ENCODE measurements at regions not wholly inside any gene's neighbourhood (a gene's known extent, or its start where the extent isn't known, plus 50 kb on each side); places are given as distances from the start of the nearest gene placed in this dataset.

DNA sequence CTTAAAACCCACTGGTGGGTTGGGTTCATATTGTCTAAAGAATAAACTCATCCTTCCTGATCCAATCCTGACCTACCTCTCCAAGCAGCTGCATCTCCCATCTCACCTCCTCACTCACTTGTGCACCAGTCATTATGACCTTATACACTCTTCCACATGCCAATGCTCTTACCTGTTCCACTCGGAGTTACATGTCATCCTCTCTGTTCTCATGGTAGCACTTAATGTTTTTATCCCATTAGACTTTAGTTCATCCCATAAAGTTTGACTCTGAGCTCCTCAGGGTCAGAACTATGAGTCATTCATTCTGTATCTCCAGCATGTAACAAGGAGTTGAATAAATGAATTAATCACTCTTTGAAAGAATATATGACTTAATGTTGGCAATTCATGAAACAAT lies 330.2 kb downstream of the KLF12 start:
- no peaks in the 10 kb centered on the region for H3K36me3 ChIP-seq
- TF ChIP-seq POLR2A (IDR thresholded peaks at IDR 0.05): no peak
- TF ChIP-seq EP300 (IDR thresholded peaks at IDR 0.05): no peak
- TF ChIP-seq, protein P1, sequence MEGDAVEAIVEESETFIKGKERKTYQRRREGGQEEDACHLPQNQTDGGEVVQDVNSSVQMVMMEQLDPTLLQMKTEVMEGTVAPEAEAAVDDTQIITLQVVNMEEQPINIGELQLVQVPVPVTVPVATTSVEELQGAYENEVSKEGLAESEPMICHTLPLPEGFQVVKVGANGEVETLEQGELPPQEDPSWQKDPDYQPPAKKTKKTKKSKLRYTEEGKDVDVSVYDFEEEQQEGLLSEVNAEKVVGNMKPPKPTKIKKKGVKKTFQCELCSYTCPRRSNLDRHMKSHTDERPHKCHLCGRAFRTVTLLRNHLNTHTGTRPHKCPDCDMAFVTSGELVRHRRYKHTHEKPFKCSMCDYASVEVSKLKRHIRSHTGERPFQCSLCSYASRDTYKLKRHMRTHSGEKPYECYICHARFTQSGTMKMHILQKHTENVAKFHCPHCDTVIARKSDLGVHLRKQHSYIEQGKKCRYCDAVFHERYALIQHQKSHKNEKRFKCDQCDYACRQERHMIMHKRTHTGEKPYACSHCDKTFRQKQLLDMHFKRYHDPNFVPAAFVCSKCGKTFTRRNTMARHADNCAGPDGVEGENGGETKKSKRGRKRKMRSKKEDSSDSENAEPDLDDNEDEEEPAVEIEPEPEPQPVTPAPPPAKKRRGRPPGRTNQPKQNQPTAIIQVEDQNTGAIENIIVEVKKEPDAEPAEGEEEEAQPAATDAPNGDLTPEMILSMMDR (IDR thresholded peaks at IDR 0.05): no peak
- no peak overlapping the region for H3K27ac ChIP-seq
- peaks cover 0 to 32% (median 0%) of the 10 kb centered on the region in 4 donors for H3K4me1 ChIP-seq
- no peak overlapping the region for H3K4me3 ChIP-seq
- no peak for DNase-seq (ENCODE audit: low spot score in 2 of 2)
- 68 to 84% methylated on average over 1 of the region's 1 CpG for WGBS, 2 donors
- no peaks in the 10 kb centered on the region for H3K27me3 ChIP-seq
- no peaks in the 10 kb centered on the region for H3K9me3 ChIP-seq

DNA sequence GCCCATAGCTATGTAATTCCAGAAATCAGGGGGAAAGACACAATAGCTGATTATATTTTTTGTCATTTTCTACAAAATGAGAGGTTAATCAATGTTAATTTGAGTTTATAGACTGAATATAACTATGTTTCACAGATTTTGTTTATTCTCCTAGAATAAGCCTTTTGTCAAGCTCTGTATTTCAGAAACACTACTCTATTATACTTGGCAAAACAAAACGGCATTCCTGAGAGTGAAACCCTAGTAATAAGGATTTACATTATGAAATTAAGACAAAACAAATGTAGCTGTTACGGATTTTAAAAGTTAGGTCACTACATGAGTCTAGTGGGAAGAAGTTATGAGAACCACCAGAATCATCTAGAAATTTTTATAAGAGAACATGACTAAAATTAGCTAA lies 334.2 kb downstream of the KLF12 start:
- Histone ChIP-seq H3K36me3 (no peaks in the 10 kb centered on the region), H3K27me3 (no peaks in the 10 kb centered on the region), H3K4me3 (no peak overlapping the region), H3K4me1 (peaks cover 0 to 22% (median 0%) of the 10 kb centered on the region in 4 donors), H3K27ac (peak overlapping the region in 1 of 4 donors; percentile 37), H3K9me3 (no peaks in the 10 kb centered on the region)
- 35 to 38% methylated on average over 2 of the region's 2 CpGs for WGBS, 2 donors
- no peak for DNase-seq (ENCODE audit: low spot score in 2 of 2)
- TF ChIP-seq, protein P1 (IDR thresholded peaks at IDR 0.05): no peak
- TF ChIP-seq EP300 (IDR thresholded peaks at IDR 0.05): no peak
- TF ChIP-seq POLR2A (IDR thresholded peaks at IDR 0.05): no peak

DNA sequence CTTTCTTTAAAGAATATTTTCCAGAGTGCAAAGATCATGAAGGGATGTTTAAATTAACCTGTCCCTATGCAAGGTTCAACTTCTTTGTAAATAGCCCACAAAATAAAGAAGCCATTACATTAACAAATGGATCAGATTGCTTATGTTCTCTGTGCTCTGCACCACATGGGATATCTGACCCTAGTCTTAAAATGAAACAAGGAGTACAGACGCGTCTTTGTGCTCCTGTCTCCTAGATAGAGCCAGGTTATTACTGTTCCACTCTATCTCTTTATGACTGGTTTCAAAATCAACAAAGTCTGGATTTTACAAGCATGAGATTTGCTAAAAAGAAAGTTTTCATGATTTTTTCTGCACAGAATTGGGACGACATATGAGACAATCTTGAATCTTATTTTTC lies 339.4 kb downstream of the KLF12 start:
- no peak overlapping the region for H3K4me3 ChIP-seq
- DNase-seq (ENCODE audit: low spot score in 2 of 2): no peak
- peaks cover 0 to 4% (median 0%) of the 10 kb centered on the region in 4 donors for H3K4me1 ChIP-seq
- H3K27ac ChIP-seq: no peak overlapping the region
- no peaks in the 10 kb centered on the region for H3K27me3 ChIP-seq
- no peaks in the 10 kb centered on the region for H3K36me3 ChIP-seq
- TF ChIP-seq POLR2A (IDR thresholded peaks at IDR 0.05) (no peak), EP300 (IDR thresholded peaks at IDR 0.05) (no peak)
- TF ChIP-seq, protein P1 (IDR thresholded peaks at IDR 0.05): no peak
- WGBS, 2 donors: 82 to 86% methylated on average over 3 of the region's 3 CpGs
- H3K9me3 ChIP-seq: no peaks in the 10 kb centered on the region

DNA sequence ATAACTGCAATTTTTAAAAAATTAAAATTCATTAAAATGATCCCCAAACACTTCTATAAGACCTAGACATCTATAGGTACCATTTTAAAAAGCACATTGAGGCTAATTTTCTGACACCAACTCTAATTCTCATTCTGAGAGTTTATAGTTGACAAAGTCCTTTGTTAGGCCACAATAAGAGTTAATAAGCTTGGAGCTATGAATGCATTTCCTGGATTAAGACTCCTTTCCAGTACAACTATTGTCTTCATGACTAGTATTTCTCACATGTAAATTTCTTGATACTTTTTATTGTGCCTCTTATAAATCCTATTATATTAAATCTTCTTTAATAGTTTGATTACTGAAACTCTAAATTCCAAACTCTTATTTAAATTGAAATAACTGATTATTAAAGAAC lies 340.8 kb downstream of the KLF12 start:
- no peak for DNase-seq (ENCODE audit: low spot score in 2 of 2)
- TF ChIP-seq POLR2A (IDR thresholded peaks at IDR 0.05) (no peak), EP300 (IDR thresholded peaks at IDR 0.05) (no peak)
- TF ChIP-seq, protein P1 (IDR thresholded peaks at IDR 0.05): no peak
- H3K27ac ChIP-seq: no peak overlapping the region

DNA sequence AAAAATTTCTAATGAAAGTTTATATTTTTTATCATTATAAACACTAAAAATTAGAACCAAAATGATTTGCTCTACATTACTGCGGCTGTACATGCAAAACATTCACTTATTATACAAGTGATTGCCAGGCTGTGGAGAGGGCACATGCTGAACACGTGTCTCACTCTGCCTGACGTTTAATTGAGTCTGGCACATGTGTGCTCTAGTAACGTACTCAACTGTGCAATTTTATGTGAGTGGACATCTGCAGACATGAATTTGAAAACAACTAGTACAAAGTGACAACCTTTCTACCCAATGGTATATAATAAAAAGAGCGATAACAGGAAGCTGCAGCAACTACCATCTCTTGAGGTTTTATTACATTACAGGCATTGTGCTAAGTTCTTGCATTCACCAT lies 341.4 kb downstream of the KLF12 start:
- Histone ChIP-seq H3K4me1 (no peaks in the 10 kb centered on the region), H3K27ac (no peak overlapping the region), H3K27me3 (no peaks in the 10 kb centered on the region), H3K4me3 (no peak overlapping the region), H3K36me3 (no peaks in the 10 kb centered on the region), H3K9me3 (no peaks in the 10 kb centered on the region)
- no peak for TF ChIP-seq EP300 (IDR thresholded peaks at IDR 0.05)
- TF ChIP-seq POLR2A (IDR thresholded peaks at IDR 0.05): no peak
- TF ChIP-seq, protein P1 (IDR thresholded peaks at IDR 0.05): no peak
- no peak for DNase-seq (ENCODE audit: low spot score in 2 of 2)
- 77 to 78% methylated on average over 5 of the region's 5 CpGs for WGBS, 2 donors

More for the DNA sequence above, 340.8 kb downstream of the KLF12 start:
- no peaks in the 10 kb centered on the region for H3K9me3 ChIP-seq
- no peaks in the 10 kb centered on the region for H3K36me3 ChIP-seq
- H3K4me1 ChIP-seq: no peaks in the 10 kb centered on the region
- H3K4me3 ChIP-seq: no peak overlapping the region
- no peaks in the 10 kb centered on the region for H3K27me3 ChIP-seq
